ENCODE measurements at regions not wholly inside any gene's neighbourhood (a gene's known extent, or its start where the extent isn't known, plus 50 kb on each side); places are given as distances from the start of the nearest gene placed in this dataset.

DNA sequence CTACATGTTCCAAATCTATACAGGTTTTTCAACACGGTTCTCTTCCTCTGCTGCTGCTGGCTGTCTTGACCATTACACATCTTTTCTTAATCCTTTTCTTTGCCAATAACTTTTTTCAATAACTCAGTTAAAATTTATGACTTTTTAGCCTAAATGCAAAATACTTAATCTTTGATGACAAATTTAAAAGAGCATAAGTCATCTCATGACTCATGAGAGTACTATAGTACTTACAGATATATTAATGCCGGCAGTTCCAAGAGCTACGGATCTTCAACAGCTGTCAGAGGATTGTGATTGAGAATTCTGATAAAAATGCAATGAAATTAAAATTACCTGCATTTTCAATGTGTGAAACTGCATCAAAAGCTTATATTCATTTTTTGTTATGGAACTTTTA is 105.5 kb downstream of the KPNA2 start:
- TF ChIP-seq, protein P1, sequence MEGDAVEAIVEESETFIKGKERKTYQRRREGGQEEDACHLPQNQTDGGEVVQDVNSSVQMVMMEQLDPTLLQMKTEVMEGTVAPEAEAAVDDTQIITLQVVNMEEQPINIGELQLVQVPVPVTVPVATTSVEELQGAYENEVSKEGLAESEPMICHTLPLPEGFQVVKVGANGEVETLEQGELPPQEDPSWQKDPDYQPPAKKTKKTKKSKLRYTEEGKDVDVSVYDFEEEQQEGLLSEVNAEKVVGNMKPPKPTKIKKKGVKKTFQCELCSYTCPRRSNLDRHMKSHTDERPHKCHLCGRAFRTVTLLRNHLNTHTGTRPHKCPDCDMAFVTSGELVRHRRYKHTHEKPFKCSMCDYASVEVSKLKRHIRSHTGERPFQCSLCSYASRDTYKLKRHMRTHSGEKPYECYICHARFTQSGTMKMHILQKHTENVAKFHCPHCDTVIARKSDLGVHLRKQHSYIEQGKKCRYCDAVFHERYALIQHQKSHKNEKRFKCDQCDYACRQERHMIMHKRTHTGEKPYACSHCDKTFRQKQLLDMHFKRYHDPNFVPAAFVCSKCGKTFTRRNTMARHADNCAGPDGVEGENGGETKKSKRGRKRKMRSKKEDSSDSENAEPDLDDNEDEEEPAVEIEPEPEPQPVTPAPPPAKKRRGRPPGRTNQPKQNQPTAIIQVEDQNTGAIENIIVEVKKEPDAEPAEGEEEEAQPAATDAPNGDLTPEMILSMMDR (IDR thresholded peaks at IDR 0.05): no peak
- TF ChIP-seq POLR2AphosphoS5 (IDR thresholded peaks at IDR 0.05): no peak
